HG02763 (cell line): ENCODE measurements at regions not wholly inside any gene's neighbourhood (a gene's known extent, or its start where the extent isn't known, plus 50 kb on each side); places are given as distances from the start of the nearest gene placed in this dataset.
"Not testable (repeated sequence)": the region's sequence is repeated elsewhere in the genome, so short reads cannot be mapped to it uniquely, and the experiment has no call there.

Source experiments
- ATAC-seq: cut with Tn5 transposase; IDR thresholded peaks from one replicate; pipeline ENCODE4 v1.9.1; 2021; ENCODE audit warnings: mild to moderate bottlenecking, moderate library complexity; ENCODE audit not compliant: unreplicated experiment

DNA sequence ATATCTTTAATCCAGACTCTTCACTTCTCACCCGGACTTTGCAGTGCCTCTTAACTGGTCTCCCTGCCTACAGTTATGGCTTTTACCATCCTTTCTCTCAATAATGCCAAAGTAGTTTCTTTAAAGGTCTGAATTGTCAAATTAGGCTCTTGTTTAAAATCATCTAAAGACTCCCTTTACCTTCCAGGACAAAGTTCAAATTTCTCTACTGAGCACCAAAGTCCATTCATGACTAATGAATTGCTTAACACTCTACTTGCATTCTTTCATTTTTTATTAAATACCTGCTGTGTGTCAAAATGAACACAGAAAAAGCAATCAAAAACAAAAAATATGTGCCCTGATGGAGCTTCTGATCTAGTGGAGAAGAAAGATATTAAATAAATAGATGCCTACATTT is 472.4 kb upstream of the UBE2E2 start:
- no peak for ATAC-seq

DNA sequence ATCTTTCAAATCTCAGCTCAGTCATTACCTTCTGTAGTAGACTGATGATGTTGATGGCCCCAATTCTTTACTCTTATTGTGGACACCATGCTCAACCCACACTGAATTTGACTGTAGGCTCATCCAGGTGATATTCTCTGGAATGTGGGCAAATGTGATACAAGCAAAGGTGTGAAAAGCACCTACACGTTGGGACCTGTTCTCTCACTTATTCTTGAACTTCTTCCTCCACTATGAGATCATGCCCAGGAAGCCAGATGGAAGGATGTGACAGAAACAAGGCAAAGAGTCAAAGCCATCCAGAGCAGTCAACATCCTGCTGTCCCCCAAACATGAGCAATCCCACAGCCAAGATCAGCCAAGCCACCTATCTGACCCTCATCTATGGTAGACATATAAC is 471.2 kb upstream of the UBE2E2 start:
- ATAC-seq = no peak

DNA sequence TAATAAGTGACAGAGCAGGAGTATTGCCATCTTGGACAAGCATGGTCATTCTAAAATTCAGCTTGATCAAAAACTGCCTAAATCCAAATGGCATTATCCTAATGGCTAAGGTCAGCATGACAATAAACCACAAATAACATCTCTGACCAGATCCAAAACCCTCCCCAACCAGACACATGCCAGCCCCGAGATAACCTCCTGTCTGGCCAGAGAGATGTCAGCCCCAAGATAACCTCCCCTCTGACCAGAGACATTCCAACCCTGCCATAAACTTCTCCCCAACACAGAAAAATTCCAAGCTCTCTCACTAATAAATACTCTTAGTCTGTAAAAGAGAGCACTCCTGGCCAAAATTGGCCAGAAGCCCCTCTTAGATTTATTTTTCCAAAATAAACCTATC is 470.5 kb upstream of the UBE2E2 start:
- no peak for ATAC-seq

DNA sequence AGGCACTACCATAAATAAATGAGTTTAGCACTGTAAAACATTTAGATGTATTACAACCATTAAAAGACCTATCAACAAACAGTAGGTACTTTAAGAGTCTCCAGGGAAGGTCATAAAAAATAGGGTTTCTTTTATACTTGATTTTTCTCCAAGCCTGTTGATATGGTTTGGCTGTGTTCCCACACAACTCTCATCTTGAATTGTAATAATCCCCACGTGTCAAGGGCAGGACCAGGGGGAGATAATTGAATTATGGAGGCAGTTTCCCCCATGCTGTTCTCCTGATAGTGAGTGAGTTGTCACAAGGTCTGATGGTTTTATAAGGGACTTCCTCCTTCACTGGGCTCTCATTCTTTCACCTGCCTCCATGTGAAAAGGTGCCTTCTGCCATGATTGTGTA is 468.9 kb upstream of the UBE2E2 start:
- ATAC-seq = no peak

DNA sequence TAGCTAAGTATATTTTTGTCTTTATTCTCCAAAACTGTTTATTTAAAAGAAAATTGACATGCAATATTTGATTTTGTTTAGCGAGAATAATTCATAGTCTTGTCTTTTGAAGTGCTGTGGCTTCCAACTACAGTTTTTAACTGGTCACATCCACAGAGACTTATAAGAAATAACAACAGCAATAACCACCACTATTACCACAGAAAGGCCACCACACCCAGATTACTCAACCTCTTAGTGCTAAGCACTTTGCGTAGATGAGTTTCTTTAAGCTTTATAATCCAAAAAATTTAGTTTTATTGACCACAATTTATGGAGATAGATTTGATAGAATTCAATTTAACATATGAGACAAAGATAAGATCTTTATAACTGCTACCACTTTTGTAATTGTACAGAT is 468.4 kb upstream of the UBE2E2 start:
- no peak for ATAC-seq

DNA sequence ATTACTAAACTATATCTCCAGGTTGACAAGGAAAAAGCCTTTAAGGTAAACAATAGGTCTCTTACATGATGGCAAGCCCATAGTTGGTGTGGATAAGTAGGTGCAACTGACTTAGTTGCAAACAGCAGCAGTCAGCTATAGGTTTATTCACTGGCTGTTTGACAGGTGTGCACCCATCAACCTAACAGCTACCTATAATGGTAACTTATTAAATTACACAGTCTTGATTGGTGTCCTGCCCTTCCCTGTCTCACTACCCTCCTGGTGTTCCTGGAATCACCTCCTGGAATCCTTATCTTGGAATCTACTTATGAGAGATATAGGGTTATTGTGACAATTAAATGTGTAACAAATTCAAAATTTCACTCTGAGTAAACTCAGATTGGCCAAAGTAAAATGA is 467.8 kb upstream of the UBE2E2 start:
- ATAC-seq = no peak

DNA sequence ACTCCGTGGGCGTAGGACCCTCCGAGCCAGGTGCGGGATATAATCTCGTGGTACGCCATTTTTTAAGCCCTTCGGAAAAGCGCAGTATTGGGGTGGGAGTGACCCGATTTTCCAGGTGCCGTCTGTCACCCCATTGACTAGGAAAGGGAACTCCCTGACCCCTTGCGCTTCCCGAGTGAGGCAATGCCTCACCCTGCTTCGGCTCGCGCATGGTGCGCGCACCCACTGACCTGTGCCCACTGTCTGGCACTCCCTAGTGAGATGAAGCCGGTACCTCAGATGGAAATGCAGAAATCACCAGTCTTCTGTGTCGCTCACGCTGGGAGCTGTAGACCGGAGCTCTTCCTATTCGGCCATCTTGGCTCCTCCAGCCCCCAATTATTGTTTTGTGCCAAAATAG is 459.7 kb upstream of the UBE2E2 start:
- not testable (repeated sequence) for ATAC-seq

DNA sequence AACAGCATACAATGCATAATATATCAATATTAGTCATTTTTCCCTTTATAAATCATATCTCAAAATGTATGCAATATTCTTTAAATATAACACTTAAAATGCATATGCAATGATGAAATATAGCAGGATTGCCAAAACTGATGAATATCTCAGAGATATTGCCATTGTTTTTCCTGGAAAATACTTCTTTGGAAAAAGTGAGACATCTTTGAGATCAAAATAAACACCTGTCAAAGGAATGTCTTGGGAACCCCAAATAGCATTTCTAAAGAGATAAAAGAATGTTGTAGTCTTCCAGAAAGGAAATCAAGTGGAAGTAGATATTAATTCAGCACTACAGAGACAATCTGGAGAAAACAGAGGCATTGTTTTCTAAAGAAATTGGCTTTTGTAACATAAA is 457.8 kb upstream of the UBE2E2 start:
- ATAC-seq = no peak

DNA sequence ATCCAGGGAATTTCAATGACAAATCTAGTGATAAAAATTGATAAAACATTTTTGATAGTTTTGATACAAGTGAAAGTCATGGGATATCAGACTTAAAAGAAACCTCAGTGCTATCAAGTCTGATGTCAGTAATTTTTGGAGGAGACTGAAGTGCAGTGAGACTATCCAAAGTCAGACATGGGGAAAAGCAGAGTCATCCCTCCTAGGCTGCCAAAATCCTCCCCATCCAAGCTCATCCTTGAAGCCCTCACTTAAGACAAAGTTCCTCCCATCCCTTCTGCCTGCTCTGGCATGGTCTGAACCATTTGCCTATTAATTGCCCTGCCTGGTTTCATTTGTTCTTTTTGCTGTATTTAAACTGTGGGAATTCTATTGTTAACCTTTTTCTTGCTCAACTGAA is 456.9 kb upstream of the UBE2E2 start:
- ATAC-seq = no peak

DNA sequence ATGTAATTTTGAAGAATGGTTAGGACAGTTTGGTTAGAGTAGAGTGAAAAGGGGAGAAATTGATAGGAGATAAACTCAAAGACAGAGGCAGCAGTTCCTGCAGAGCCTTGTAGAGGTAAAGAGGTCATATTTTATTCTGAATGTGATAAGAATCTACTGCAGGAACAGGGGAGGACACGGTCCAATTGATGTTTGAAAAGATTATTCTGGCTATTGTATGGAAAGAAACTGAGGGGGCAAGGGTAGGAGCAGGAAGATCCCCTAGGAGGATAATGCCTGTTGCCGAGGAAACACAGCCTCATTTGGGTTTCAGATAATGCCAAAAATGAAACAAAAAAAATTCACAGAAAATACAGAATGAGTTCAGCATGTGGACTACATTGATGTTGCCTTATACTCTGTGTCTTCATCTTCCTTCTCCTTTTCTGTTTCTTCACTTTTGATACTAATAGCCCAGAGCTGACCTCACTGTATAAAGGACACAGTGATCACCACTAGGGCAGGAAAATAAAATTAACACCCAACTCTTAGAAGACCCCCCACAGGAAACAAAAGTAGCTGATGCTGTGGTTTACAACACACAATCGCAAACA is 454.6 kb upstream of the UBE2E2 start:
- ATAC-seq = no peak

DNA sequence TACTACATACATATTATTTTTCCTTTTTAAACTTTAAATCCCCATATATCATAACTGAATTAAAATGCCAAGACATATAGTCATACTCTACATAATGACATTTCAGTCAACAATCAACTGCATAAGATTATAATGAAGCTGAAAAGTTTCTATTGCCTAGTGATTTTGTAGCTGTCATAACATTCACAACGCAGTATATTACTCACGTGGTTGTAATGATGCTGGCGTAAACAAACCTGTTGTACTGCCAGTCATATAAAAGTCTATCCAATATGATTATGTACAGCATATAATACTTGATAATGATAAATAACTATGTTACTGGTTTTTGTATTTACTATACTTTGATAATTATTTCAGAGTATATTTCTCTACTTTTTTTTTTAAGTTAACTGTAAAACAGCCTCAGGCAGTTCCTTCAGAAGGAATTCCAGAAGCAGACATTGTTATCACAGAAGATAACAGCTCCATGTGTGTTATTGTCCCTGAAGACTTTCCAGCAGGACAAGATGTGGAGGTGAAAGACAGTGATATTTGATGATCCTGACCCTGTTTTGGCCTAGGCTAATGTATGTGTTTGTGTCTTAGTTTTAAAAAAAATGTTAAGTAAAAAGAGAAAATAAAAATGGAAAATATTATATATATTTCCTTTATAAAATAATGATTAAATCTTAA is 443.4 kb upstream of the UBE2E2 start:
- no peak for ATAC-seq

DNA sequence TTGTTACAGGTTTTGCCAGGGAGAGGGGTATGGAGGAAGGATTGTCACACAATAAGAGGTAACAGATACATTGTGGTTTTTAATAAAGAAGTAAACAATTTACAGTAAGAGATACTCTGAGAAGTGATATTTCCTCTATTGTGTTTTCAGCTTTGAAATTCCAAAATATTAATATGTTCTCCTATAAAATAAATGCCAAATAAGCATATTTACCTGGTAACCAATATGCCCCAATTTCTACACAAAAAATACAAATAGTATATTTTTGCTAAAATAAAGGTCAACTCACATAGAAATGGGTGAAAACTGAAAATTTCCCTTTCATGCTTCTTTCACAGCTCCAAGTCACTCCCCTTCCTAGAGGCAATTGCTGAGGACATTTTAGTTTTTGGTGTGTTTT is 437.4 kb upstream of the UBE2E2 start:
- no peak for ATAC-seq

DNA sequence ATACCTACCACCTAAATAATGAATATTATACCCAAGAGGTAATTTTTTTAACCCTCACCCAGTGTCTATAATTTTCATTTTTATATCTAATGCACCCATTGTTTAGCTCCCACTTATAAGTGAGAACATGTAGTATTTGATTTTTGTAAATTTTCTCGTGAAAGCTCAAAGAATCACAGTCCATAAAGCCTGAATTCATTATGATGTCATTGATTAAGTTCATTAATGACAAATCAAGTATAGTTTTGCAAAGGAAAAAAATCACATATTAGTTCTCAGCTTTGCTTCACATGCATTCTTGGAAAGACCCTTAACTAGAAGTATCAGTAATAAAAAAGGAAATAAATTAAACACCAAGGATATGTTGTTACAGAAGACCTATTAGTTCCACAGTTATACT is 425.3 kb upstream of the UBE2E2 start:
- no peak for ATAC-seq

DNA sequence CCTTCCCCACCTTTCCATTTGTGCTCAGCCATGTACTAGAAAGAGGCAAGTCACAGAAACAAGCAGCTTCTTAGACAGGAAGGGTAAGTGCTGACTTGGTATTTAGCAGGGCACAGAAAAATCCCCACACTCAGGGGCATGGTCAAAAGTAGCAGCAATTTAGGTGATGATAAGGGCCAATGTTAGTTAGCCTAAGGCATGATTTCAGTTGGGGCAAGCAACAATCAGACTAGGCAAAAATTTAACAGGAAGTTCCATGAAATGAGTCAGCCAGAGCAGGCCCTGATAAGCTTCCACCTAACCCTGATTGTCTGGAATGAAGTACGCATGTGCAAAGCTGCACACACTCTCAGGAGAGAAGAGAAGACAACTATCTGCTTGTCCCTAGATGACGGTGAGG is 423.4 kb upstream of the UBE2E2 start:
- ATAC-seq = no peak

DNA sequence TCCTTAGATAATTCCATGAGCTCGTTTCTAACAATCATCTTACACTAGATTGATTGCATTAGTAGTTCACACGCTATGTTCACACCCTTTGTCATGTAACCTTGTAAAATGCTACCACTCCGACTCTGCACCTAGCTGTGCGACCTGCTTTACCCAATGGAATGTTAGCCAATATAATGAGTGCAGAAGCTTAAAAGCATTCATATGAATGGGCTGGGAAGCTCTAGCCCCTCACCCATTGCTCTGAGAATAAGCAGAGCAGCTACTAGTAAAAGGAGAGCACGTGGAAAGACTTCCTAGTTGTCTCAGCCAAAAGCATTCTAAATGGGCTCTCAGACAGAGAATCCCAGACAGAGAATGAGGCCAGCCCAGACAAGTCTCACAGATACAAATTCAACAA is 410.6 kb upstream of the UBE2E2 start:
- ATAC-seq = no peak

DNA sequence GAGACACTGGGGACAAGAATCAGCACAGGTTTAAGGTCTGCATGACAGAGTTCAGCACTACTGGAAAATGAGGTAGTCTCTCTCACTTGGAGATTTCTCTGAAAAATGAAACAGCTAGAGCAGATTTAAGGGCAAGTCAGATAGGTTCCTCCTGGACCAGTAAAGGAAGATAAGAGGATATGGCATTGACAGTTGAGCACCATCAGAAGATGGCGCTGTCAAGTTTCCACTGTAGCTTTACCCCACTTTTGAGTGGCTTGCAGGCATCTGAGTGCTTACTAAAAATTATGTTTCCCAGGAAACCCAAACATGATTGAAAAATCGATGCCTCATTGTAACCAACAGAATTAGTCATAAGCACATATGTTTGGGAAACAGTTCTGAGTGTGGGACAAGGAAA is 407.2 kb upstream of the UBE2E2 start:
- ATAC-seq = no peak

DNA sequence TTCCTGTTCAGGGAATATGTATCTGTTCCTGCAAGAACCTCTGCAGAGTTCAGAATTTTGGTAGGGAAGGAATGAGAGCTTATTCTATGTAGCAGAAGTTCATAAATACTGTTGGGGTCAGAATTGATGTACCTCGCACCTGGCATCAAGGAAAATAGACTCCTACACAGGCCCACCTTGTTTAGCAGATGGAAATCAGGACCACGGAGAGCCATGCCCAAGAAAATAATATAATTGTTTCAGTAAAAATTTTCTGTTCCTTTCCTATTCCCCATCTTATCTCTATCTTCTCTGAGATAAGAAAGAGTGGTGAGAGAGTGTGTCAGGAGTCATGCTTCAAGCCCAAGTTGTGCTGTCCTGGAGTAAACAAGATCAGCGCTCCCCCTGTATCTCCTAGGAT is 404.7 kb upstream of the UBE2E2 start:
- no peak for ATAC-seq

DNA sequence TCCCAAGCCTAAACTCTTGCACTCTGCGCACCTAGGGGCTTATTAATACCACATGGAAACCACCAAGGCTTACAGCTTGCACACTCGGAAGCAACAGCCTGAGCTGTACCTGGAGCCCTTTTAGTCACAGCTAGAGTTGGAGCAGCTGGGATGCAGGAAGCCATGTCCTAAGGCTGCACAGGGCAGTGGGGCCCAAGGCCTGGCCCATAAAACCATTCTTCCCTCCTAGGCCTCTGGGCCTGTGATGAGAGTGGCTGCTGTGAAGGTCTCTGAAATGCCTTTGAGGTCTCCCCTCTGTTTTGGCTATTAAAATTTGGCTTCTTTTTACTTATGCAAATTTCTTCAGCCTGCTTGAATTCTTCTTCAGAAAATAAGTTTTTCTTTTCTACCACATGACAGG is 383.9 kb upstream of the UBE2E2 start:
- no peak for ATAC-seq

DNA sequence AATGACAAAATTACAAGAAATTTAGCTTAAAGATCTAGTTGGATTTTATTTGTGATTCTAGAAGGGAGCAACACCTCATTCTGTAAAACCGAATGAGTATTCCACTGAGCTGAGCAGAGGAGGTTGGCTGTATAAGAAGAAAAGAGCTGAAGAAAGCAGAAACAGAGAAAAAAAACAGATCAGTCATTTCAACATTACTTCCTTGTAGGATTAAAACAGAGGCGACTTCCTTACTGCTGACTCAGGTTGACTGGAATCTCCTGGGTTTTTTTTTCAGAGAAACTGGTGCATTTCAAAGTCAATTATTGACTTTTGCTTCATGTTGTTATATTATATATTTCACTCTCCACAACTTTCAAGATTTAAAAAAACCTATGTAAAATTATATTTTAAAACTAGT is 368.1 kb upstream of the UBE2E2 start:
- ATAC-seq = no peak

DNA sequence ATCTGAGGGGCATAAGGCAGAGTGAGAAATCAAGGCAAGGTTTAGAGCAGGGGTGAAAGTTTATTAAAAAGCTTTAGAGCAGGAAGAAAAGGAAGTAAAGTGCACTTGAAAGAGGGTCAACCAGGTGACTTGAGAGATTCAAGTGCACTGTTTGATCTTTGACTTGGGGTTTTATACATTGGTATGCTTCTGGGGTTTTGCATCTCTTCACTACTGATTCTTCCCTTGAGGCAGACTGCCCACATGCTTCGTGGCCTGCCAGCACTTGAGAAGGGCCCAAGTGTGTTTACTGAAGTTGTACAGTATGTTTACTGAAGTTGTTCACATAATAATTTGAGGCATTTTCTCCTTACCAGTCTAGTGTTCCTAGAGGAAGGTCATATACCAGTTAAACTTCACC is 367.0 kb upstream of the UBE2E2 start:
- ATAC-seq = no peak

DNA sequence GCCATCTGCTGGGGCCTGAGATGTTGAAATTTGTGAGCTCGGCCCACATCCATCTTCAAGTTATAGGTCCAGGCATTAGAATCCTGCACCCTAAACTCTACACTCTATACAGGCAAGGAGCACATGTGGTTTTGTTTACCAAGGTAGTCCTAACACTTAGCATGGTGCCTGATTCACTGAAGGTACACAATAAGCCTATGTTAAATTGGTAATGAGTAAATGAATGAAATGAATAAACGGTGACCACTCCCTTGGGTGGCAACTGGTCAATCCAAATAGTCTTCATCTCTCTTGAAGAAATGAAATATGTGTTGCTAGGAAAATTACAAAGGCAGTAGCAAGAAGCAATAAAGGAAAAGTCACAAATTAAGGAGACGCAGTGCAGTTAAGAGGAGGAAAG is 359.3 kb upstream of the UBE2E2 start:
- ATAC-seq = no peak

DNA sequence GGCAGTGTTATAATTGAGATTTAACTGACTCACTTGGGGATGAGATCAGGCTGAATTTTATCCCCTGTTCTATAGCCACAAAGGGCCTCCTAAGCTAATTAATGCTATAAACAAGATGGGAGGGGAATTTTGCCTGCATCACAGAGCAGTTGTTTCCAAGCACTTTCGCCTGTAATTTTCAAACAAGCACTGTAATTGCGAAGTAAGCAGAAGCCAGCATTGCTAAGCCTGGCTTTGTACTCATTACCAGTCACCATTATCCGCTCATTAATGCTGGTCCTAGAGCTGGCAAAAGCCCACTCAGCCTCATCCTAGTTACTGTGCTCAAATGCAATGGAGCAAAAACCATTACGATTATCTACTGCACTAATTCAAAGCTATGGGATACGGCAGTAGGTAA is 356.6 kb upstream of the UBE2E2 start:
- no peak for ATAC-seq

DNA sequence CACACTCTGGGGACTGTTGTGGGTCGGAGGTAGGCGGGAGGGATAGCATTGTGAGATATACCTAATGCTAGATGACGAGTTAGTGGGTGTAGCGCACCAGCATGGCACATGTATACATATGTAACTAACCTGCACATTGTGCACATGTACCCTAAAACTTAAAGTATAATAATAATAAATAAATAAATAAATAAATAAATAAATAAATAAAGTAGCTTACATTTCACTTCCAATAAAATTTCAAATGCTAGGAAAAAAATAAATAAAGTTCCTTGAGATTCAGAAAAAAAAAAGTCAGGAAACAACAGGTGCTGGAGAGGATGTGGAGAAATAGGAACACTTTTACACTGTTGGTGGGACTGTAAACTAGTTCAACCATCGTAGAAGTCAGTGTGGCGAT is 353.5 kb upstream of the UBE2E2 start:
- not testable (repeated sequence) for ATAC-seq
